Smooth muscle cell (in vitro differentiated cells): ENCODE measurements at regions not wholly inside any gene's neighbourhood (a gene's known extent, or its start where the extent isn't known, plus 50 kb on each side); places are given as distances from the start of the nearest gene placed in this dataset.

Experiments
- DNase-seq: peaks from one replicate; lab custom pipeline; 2025; ENCODE audit not compliant: unreplicated experiment; lab: John Stamatoyannopoulos, UW
- H2AFZ ChIP-seq: fragments of 200-600 bp; sonication (generic); 2 replicates; pipeline ENCODE4 v1.6.0; 2016; ENCODE audit warnings: antibody characterized with exemption, low read depth, mild to moderate bottlenecking
- H3F3A ChIP-seq: fragments of 200-600 bp; sonication (generic); 2 replicates; pipeline ENCODE4 v1.6.0; 2017; ENCODE audit warnings: antibody characterized with exemption, low read depth
- H3K27ac ChIP-seq: fragments of 200-600 bp; sonication (generic); 2 replicates; pipeline ENCODE4 v1.5.1; 2016; ENCODE audit warnings: low read depth, mild to moderate bottlenecking
- H3K27me3 ChIP-seq: fragments of 200-600 bp; sonication (generic); 2 replicates; pipeline ENCODE4 v1.6.1; 2016; ENCODE audit warnings: low read depth, mild to moderate bottlenecking
- H3K36me3 ChIP-seq: fragments of 200-600 bp; sonication (generic); 2 replicates; pipeline ENCODE4 v1.5.1; 2016; ENCODE audit warnings: low read depth
- H3K4me1 ChIP-seq: fragments of 200-600 bp; sonication (generic); 2 replicates; pipeline ENCODE4 v1.5.1; 2016; ENCODE audit warnings: low read depth
- H3K4me2 ChIP-seq: fragments of 200-600 bp; sonication (generic); 2 replicates; pipeline ENCODE4 v1.6.0; 2016; ENCODE audit warnings: mild to moderate bottlenecking
- H3K4me3 ChIP-seq: fragments of 200-600 bp; sonication (generic); 2 replicates; pipeline ENCODE4 v1.5.1; 2016; ENCODE audit warnings: mild to moderate bottlenecking
- H3K79me2 ChIP-seq: fragments of 200-600 bp; sonication (generic); 2 replicates; pipeline ENCODE4 v1.6.0; 2016; ENCODE audit warnings: low read depth, mild to moderate bottlenecking
- H3K9ac ChIP-seq: fragments of 200-600 bp; sonication (generic); 2 replicates; pipeline ENCODE4 v1.6.0; 2016; ENCODE audit warnings: low read depth
- H3K9me3 ChIP-seq: fragments of 200-600 bp; sonication (generic); replicated peaks from 2 replicates; pipeline ENCODE4 v1.5.1; 2016; ENCODE audit warnings: low read depth
- H4K20me1 ChIP-seq: fragments of 200-600 bp; sonication (generic); 2 replicates; pipeline ENCODE4 v1.6.0; 2016; ENCODE audit warnings: low read depth
- CTCF ChIP-seq: fragments of 200-600 bp; sonication (generic); IDR thresholded peaks from 2 replicates; pipeline ENCODE4 v1.5.1; 2017; ENCODE audit warnings: borderline replicate concordance, mild to moderate bottlenecking, antibody characterized with exemption; ENCODE audit not compliant: insufficient read depth, poor library complexity, severe bottlenecking
- WGBS: methylation state at CpG from one replicate; pipeline ENCODE4 v1.1.7; 2016; ENCODE audit warnings: low lambda C conversion rate; 5-methylcytosine and 5-hydroxymethylcytosine counted together

- no peak for TF ChIP-seq CTCF
- Histone ChIP-seq H3K9ac (no peak overlapping the region), H3K27ac (no peak overlapping the region), H3K36me3 (no peaks in the 10 kb centered on the region), H3K9me3 (no peaks in the 10 kb centered on the region), H3K4me2 (no peak overlapping the region), H2AFZ (no peak overlapping the region), H3K4me3 (no peak overlapping the region), H3K4me1 (peaks cover 18% of the 10 kb centered on the region), H3F3A (no peaks in the 10 kb centered on the region), H4K20me1 (no peaks in the 10 kb centered on the region), H3K27me3 (no peaks in the 10 kb centered on the region), H3K79me2 (no peaks in the 10 kb centered on the region)
- WGBS = 73% methylated on average over 7 of the region's 7 CpGs
- no peak for DNase-seq
Observed at GRCh38 chr15:47872869-47873432, 155.6 kb downstream of the SEMA6D start.

- H3K4me2 ChIP-seq = no peak overlapping the region
- H3K79me2 ChIP-seq = no peaks in the 10 kb centered on the region
- TF ChIP-seq CTCF = no peak
- H3K27ac ChIP-seq = no peak overlapping the region
- 82% methylated on average over 5 of the region's 5 CpGs for WGBS
- no peaks in the 10 kb centered on the region for H3F3A ChIP-seq
- no peaks in the 10 kb centered on the region for H3K27me3 ChIP-seq
- no peaks in the 10 kb centered on the region for H3K9me3 ChIP-seq
- H4K20me1 ChIP-seq = no peaks in the 10 kb centered on the region
- no peak overlapping the region for H3K4me3 ChIP-seq
- no peak overlapping the region for H2AFZ ChIP-seq
- H3K36me3 ChIP-seq = no peaks in the 10 kb centered on the region
- H3K9ac ChIP-seq = no peak overlapping the region
- peaks cover 18% of the 10 kb centered on the region for H3K4me1 ChIP-seq
- DNase-seq = no peak
Observed at GRCh38 chr15:47876986-47877385, 159.7 kb downstream of the SEMA6D start.

GRCh38 chr15:47877836-47878235 is 160.5 kb downstream of the SEMA6D start:
- Histone ChIP-seq H3K9me3 (no peaks in the 10 kb centered on the region), H2AFZ (no peak overlapping the region), H3K4me3 (no peak overlapping the region), H4K20me1 (no peaks in the 10 kb centered on the region), H3K36me3 (no peaks in the 10 kb centered on the region), H3K4me1 (peaks cover 15% of the 10 kb centered on the region), H3K9ac (no peak overlapping the region), H3K27me3 (no peaks in the 10 kb centered on the region), H3K4me2 (no peak overlapping the region), H3K27ac (no peak overlapping the region), H3K79me2 (no peaks in the 10 kb centered on the region), H3F3A (no peaks in the 10 kb centered on the region)
- 92% methylated on average over 5 of the region's 5 CpGs for WGBS
- DNase-seq = no peak
- TF ChIP-seq CTCF = no peak

- Histone ChIP-seq H3K9me3 (no peaks in the 10 kb centered on the region), H3K27ac (no peak overlapping the region), H4K20me1 (no peaks in the 10 kb centered on the region), H3K4me1 (peaks cover 23% of the 10 kb centered on the region), H3K4me2 (no peak overlapping the region), H3F3A (no peaks in the 10 kb centered on the region), H3K4me3 (no peak overlapping the region), H3K27me3 (no peaks in the 10 kb centered on the region), H2AFZ (no peak overlapping the region), H3K79me2 (no peaks in the 10 kb centered on the region), H3K36me3 (no peaks in the 10 kb centered on the region), H3K9ac (no peak overlapping the region)
- no peak for DNase-seq
- WGBS = 33% methylated on average over 4 of the region's 4 CpGs
- TF ChIP-seq CTCF = no peak
Observed at GRCh38 chr15:47885920-47886319, 168.6 kb downstream of the SEMA6D start.
